HepG2 (cell line): ENCODE measurements at regions not wholly inside any gene's neighbourhood (a gene's known extent, or its start where the extent isn't known, plus 50 kb on each side); places are given as distances from the start of the nearest gene placed in this dataset.

Source experiments
- FIP1L1 ChIP-seq: fragments of 200-400 bp; formaldehyde crosslinking; IDR thresholded peaks from 2 replicates; pipeline ENCODE4 v1.6.1; 2018; ENCODE audit warnings: low read depth, mild to moderate bottlenecking, low read length, moderate library complexity, borderline replicate concordance; ENCODE audit not compliant: insufficient read depth
- ZNF326 ChIP-seq: sonication (generic); formaldehyde crosslinking; IDR thresholded peaks from 2 replicates; pipeline ENCODE4 v1.4.0; 2020; ENCODE audit warnings: missing genetic modification reagents, borderline replicate concordance
- TF ChIP-seq, protein P1 (sequence below), 2 experiments: sonication (generic) in 1 of 2; formaldehyde crosslinking in 1 of 2; IDR thresholded peaks; 2 replicates each; pipeline versions ENCODE4 v1.6.1 to v1.9.0; 2014 to 2022; ENCODE audit warnings: antibody characterized with exemption in 1 of 2, borderline replicate concordance in 1 of 2, inconsistent platforms in 1 of 2, low read depth in 1 of 2, missing genetic modification reagents in 1 of 2
- TF ChIP-seq, protein P2 (sequence below): sonication (generic); formaldehyde crosslinking; IDR thresholded peaks from 2 replicates; pipeline ENCODE4 v1.8.1; 2023; ENCODE audit warnings: mild to moderate bottlenecking, missing genetic modification reagents, borderline replicate concordance
- TF ChIP-seq, protein P3 (sequence below): sonication (generic); formaldehyde crosslinking; IDR thresholded peaks from 2 replicates; pipeline ENCODE4 v1.4.0; 2020; ENCODE audit warnings: missing genetic modification reagents

DNA sequence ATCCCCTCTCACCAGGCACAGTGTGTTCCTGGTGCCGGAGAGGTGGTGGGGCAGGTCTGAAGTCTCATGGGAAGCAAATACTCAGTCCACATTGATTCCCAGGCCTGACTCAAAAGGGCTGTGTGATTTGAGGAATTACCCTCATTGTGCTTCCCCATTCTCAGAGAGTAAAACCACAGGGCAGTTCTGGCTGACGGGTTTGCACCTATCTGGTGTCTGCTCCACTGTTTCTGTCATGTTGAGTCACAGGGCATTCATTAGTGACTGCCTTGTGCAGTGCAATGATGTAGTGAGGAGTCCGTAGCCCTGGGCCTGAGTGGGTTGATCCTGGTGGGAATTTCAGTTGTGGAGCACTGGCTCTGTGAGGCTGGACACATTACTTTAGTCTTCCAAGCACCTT lies 85.2 kb upstream of the ARHGAP20 start (continued):
- TF ChIP-seq, protein P1, sequence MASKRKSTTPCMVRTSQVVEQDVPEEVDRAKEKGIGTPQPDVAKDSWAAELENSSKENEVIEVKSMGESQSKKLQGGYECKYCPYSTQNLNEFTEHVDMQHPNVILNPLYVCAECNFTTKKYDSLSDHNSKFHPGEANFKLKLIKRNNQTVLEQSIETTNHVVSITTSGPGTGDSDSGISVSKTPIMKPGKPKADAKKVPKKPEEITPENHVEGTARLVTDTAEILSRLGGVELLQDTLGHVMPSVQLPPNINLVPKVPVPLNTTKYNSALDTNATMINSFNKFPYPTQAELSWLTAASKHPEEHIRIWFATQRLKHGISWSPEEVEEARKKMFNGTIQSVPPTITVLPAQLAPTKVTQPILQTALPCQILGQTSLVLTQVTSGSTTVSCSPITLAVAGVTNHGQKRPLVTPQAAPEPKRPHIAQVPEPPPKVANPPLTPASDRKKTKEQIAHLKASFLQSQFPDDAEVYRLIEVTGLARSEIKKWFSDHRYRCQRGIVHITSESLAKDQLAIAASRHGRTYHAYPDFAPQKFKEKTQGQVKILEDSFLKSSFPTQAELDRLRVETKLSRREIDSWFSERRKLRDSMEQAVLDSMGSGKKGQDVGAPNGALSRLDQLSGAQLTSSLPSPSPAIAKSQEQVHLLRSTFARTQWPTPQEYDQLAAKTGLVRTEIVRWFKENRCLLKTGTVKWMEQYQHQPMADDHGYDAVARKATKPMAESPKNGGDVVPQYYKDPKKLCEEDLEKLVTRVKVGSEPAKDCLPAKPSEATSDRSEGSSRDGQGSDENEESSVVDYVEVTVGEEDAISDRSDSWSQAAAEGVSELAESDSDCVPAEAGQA (IDR thresholded peaks at IDR 0.05; ENCODE audit: low read depth) = no peak
- TF ChIP-seq, protein P1 (CRISPR knock-in tag; IDR thresholded peaks at IDR 0.05; ENCODE audit: borderline replicate concordance) = no peak
- TF ChIP-seq FIP1L1 (no peak), ZNF326 (no peak)
- TF ChIP-seq, protein P2, sequence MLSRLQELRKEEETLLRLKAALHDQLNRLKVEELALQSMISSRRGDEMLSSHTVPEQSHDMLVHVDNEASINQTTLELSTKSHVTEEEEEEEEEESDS (CRISPR knock-in tag) = no peak
- TF ChIP-seq, protein P3, sequence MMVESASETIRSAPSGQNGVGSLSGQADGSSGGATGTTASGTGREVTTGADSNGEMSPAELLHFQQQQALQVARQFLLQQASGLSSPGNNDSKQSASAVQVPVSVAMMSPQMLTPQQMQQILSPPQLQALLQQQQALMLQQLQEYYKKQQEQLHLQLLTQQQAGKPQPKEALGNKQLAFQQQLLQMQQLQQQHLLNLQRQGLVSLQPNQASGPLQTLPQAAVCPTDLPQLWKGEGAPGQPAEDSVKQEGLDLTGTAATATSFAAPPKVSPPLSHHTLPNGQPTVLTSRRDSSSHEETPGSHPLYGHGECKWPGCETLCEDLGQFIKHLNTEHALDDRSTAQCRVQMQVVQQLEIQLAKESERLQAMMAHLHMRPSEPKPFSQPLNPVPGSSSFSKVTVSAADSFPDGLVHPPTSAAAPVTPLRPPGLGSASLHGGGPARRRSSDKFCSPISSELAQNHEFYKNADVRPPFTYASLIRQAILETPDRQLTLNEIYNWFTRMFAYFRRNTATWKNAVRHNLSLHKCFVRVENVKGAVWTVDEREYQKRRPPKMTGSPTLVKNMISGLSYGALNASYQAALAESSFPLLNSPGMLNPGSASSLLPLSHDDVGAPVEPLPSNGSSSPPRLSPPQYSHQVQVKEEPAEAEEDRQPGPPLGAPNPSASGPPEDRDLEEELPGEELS (CRISPR knock-in tag) = no peak
